ENCODE measurements at regions not wholly inside any gene's neighbourhood (a gene's known extent, or its start where the extent isn't known, plus 50 kb on each side); places are given as distances from the start of the nearest gene placed in this dataset.
"Not testable (repeated sequence)": the region's sequence is repeated elsewhere in the genome, so short reads cannot be mapped to it uniquely, and the experiment has no call there.

- not testable (repeated sequence) for TF ChIP-seq CTCF (conservative IDR thresholded peaks at IDR 0.05 in 1 of 2, IDR thresholded peaks at IDR 0.05 in 1 of 2; ENCODE audit: extremely low read depth in 1 of 2, insufficient read depth in 1 of 2, low read depth in 1 of 2, low read length in 2 of 2); EZH2 (IDR thresholded peaks at IDR 0.05; ENCODE audit: borderline replicate concordance, low read length)
Observed at GRCh38 chr12:72931838-72932237, 659.7 kb downstream of the TRHDE start.
